ENCODE measurements at regions not wholly inside any gene's neighbourhood (a gene's known extent, or its start where the extent isn't known, plus 50 kb on each side); places are given as distances from the start of the nearest gene placed in this dataset.

- Mint-ChIP-seq H3K4me3 (ENCODE audit: unreplicated experiment) (no peak overlapping the region), H3K4me1 (ENCODE audit: unreplicated experiment) (peaks cover 10% of the 10 kb centered on the region), H3K36me3 (ENCODE audit: low read depth, unreplicated experiment) (no peaks in the 10 kb centered on the region), H3K27ac (ENCODE audit: unreplicated experiment) (no peak overlapping the region), H3K27me3 (ENCODE audit: unreplicated experiment) (no peaks in the 10 kb centered on the region), H3K9me3 (ENCODE audit: unreplicated experiment) (no peaks in the 10 kb centered on the region)
- TF ChIP-seq CTCF (IDR thresholded peaks at IDR 0.05; ENCODE audit: unreplicated experiment), result no peak
- no peak for DNase-seq (ENCODE audit: low spot score)
Measured at GRCh38 chr5:68409259-68409658, 193.7 kb downstream of the PIK3R1 start.

- no peak for DNase-seq (ENCODE audit: low spot score)
- Mint-ChIP-seq H3K36me3 (ENCODE audit: low read depth, unreplicated experiment) (no peaks in the 10 kb centered on the region), H3K4me1 (ENCODE audit: unreplicated experiment) (peaks cover 29% of the 10 kb centered on the region), H3K27ac (ENCODE audit: unreplicated experiment) (no peak overlapping the region), H3K4me3 (ENCODE audit: unreplicated experiment) (no peak overlapping the region), H3K27me3 (ENCODE audit: unreplicated experiment) (no peaks in the 10 kb centered on the region), H3K9me3 (ENCODE audit: unreplicated experiment) (no peaks in the 10 kb centered on the region)
- TF ChIP-seq CTCF (IDR thresholded peaks at IDR 0.05; ENCODE audit: unreplicated experiment), result no peak
Measured at GRCh38 chr5:68411161-68411560, 195.6 kb downstream of the PIK3R1 start.

GRCh38 chr5:68415177-68416085 lies 199.9 kb downstream of the PIK3R1 start:
- H3K4me1 Mint-ChIP-seq (ENCODE audit: unreplicated experiment), result peaks cover 32% of the 10 kb centered on the region
- no peak overlapping the region for H3K4me3 Mint-ChIP-seq (ENCODE audit: unreplicated experiment)
- H3K27me3 Mint-ChIP-seq (ENCODE audit: unreplicated experiment), result no peaks in the 10 kb centered on the region
- no peak for TF ChIP-seq CTCF (IDR thresholded peaks at IDR 0.05; ENCODE audit: unreplicated experiment)
- H3K36me3 Mint-ChIP-seq (ENCODE audit: low read depth, unreplicated experiment), result no peaks in the 10 kb centered on the region
- H3K27ac Mint-ChIP-seq (ENCODE audit: unreplicated experiment), result no peak overlapping the region
- no peaks in the 10 kb centered on the region for H3K9me3 Mint-ChIP-seq (ENCODE audit: unreplicated experiment)
- DNase-seq (ENCODE audit: low spot score), result no peak

- no peaks in the 10 kb centered on the region for H3K27me3 Mint-ChIP-seq (ENCODE audit: unreplicated experiment)
- H3K27ac Mint-ChIP-seq (ENCODE audit: unreplicated experiment), result no peak overlapping the region
- no peaks in the 10 kb centered on the region for H3K9me3 Mint-ChIP-seq (ENCODE audit: unreplicated experiment)
- no peaks in the 10 kb centered on the region for H3K36me3 Mint-ChIP-seq (ENCODE audit: low read depth, unreplicated experiment)
- H3K4me1 Mint-ChIP-seq (ENCODE audit: unreplicated experiment), result peaks cover 37% of the 10 kb centered on the region
- DNase-seq (ENCODE audit: low spot score), result no peak
- TF ChIP-seq CTCF (IDR thresholded peaks at IDR 0.05; ENCODE audit: unreplicated experiment), result no peak
- no peak overlapping the region for H3K4me3 Mint-ChIP-seq (ENCODE audit: unreplicated experiment)
Measured at GRCh38 chr5:68416714-68417113, 201.2 kb downstream of the PIK3R1 start.

GRCh38 chr5:68418201-68418600 lies 202.6 kb downstream of the PIK3R1 start:
- no peaks in the 10 kb centered on the region for H3K9me3 Mint-ChIP-seq (ENCODE audit: unreplicated experiment)
- H3K27ac Mint-ChIP-seq (ENCODE audit: unreplicated experiment), result no peak overlapping the region
- peaks cover 40% of the 10 kb centered on the region for H3K4me1 Mint-ChIP-seq (ENCODE audit: unreplicated experiment)
- no peaks in the 10 kb centered on the region for H3K36me3 Mint-ChIP-seq (ENCODE audit: low read depth, unreplicated experiment)
- H3K27me3 Mint-ChIP-seq (ENCODE audit: unreplicated experiment), result peaks cover 1% of the 10 kb centered on the region
- H3K4me3 Mint-ChIP-seq (ENCODE audit: unreplicated experiment), result no peak overlapping the region
- no peak for DNase-seq (ENCODE audit: low spot score)
- TF ChIP-seq CTCF (IDR thresholded peaks at IDR 0.05; ENCODE audit: unreplicated experiment), result no peak
